AG09319 (cell line): ENCODE measurements at regions not wholly inside any gene's neighbourhood (a gene's known extent, or its start where the extent isn't known, plus 50 kb on each side); places are given as distances from the start of the nearest gene placed in this dataset.

Experiments used
- DNase-seq: peaks from one replicate; pipeline ENCODE4 v3.0.0-alpha.2; 2010; ENCODE audit warnings: low read depth; ENCODE audit errors: extremely low read depth
- CTCF ChIP-seq: IDR thresholded peaks from 2 replicates; pipeline ENCODE4 v1.5.1; 2011; ENCODE audit warnings: low read depth, mild to moderate bottlenecking, inconsistent platforms, low read length, moderate library complexity

GRCh38 chr20:16135630-16136029 lies 437.6 kb downstream of the KIF16B start:
- TF ChIP-seq CTCF: no peak
- DNase-seq: no peak

GRCh38 chr20:16132036-16132798 lies 441.0 kb downstream of the KIF16B start:
- TF ChIP-seq CTCF: no peak
- no peak for DNase-seq

- DNase-seq: no peak
These were observed 443.8 kb downstream of the KIF16B start for GRCh38 chr20:16129411-16129810.

GRCh38 chr20:16128538-16129106 lies 444.6 kb downstream of the KIF16B start:
- no peak for TF ChIP-seq CTCF
- DNase-seq: no peak

More at GRCh38 chr20:16129411-16129810, 443.8 kb downstream of the KIF16B start:
- TF ChIP-seq CTCF: no peak

GRCh38 chr20:16125816-16126215 lies 447.4 kb downstream of the KIF16B start:
- TF ChIP-seq CTCF: no peak
- peak; percentile 4 for DNase-seq

- no peak for TF ChIP-seq CTCF
- DNase-seq: no peak
These were observed 448.1 kb downstream of the KIF16B start for GRCh38 chr20:16124911-16125776.

GRCh38 chr20:16124491-16124890 lies 448.8 kb downstream of the KIF16B start:
- DNase-seq: no peak
- TF ChIP-seq CTCF: no peak
